ENCODE measurements at regions not wholly inside any gene's neighbourhood (a gene's known extent, or its start where the extent isn't known, plus 50 kb on each side); places are given as distances from the start of the nearest gene placed in this dataset.

DNA sequence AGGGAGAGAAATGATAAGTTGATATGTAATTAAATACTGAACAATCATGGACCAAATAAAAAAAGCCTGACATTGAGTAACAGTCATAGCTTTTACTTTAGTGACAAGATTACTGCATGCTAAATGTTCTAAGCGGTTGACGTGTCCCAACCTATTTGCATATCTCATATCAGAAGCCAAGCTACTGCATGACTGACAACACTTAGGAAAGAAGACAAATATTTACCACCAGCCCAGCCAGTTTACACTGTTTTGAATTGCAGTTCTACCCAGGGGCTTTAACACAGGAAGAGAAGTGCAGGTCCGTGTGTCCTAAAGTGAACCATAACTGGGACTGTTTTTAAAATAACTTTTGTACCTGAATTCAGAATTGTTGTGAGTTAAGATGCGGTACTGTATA, 219.9 kb downstream of the PRDM9 start:
- DNase-seq: no peak
- TF ChIP-seq, protein P1, sequence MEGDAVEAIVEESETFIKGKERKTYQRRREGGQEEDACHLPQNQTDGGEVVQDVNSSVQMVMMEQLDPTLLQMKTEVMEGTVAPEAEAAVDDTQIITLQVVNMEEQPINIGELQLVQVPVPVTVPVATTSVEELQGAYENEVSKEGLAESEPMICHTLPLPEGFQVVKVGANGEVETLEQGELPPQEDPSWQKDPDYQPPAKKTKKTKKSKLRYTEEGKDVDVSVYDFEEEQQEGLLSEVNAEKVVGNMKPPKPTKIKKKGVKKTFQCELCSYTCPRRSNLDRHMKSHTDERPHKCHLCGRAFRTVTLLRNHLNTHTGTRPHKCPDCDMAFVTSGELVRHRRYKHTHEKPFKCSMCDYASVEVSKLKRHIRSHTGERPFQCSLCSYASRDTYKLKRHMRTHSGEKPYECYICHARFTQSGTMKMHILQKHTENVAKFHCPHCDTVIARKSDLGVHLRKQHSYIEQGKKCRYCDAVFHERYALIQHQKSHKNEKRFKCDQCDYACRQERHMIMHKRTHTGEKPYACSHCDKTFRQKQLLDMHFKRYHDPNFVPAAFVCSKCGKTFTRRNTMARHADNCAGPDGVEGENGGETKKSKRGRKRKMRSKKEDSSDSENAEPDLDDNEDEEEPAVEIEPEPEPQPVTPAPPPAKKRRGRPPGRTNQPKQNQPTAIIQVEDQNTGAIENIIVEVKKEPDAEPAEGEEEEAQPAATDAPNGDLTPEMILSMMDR (IDR thresholded peaks at IDR 0.05; ENCODE audit: low read length): no peak
- TF ChIP-seq EZH2 (optimal IDR thresholded peaks at IDR 0.05; ENCODE audit: low read depth, low read length) (no peak), EZH2phosphoT487 (IDR thresholded peaks at IDR 0.05; ENCODE audit: low read length) (no peak)
- Histone ChIP-seq H3F3A (ENCODE audit: insufficient read depth, low read length) (no peaks in the 10 kb centered on the region), H3K4me3 (ENCODE audit: low read length) (no peak overlapping the region), H3K36me3 (replicated peaks; ENCODE audit: insufficient read depth, low read length) (no peaks in the 10 kb centered on the region), H4K20me1 (ENCODE audit: insufficient read depth, low read length) (no peaks in the 10 kb centered on the region), H3K27ac (ENCODE audit: low read length) (no peak overlapping the region), H2AFZ (ENCODE audit: low read length) (no peak overlapping the region), H3K9me3 (replicated peaks; ENCODE audit: insufficient read depth, low read length) (no peaks in the 10 kb centered on the region), H3K79me2 (ENCODE audit: low read length) (no peaks in the 10 kb centered on the region), H3K9me2 (replicated peaks; ENCODE audit: insufficient read depth, low read length) (no peaks in the 10 kb centered on the region), H3K4me2 (ENCODE audit: low read depth, low read length) (no peak overlapping the region), H3K9ac (ENCODE audit: low read length) (no peak overlapping the region), H3K4me1 (ENCODE audit: low read length) (no peaks in the 10 kb centered on the region), H3K27me3 (replicated peaks; ENCODE audit: insufficient read depth, low read length) (no peaks in the 10 kb centered on the region)

GRCh38 chr5:23730023-23730422, 222.6 kb downstream of the PRDM9 start:
- no peak for DNase-seq
- H3K27ac ChIP-seq (ENCODE audit: low read length): no peak overlapping the region
- no peaks in the 10 kb centered on the region for H3K27me3 ChIP-seq (replicated peaks; ENCODE audit: insufficient read depth, low read length)
- H3K9ac ChIP-seq (ENCODE audit: low read length): no peak overlapping the region
- H3K4me1 ChIP-seq (ENCODE audit: low read length): no peaks in the 10 kb centered on the region
- no peaks in the 10 kb centered on the region for H3K9me2 ChIP-seq (replicated peaks; ENCODE audit: insufficient read depth, low read length)
- H4K20me1 ChIP-seq (ENCODE audit: insufficient read depth, low read length): no peaks in the 10 kb centered on the region
- H3F3A ChIP-seq (ENCODE audit: insufficient read depth, low read length): no peaks in the 10 kb centered on the region
- no peak overlapping the region for H3K4me3 ChIP-seq (ENCODE audit: low read length)
- no peaks in the 10 kb centered on the region for H3K9me3 ChIP-seq (replicated peaks; ENCODE audit: insufficient read depth, low read length)
- H3K36me3 ChIP-seq (replicated peaks; ENCODE audit: insufficient read depth, low read length): no peaks in the 10 kb centered on the region
- no peak for TF ChIP-seq EZH2 (optimal IDR thresholded peaks at IDR 0.05; ENCODE audit: low read depth, low read length)
- TF ChIP-seq EZH2phosphoT487 (IDR thresholded peaks at IDR 0.05; ENCODE audit: low read length): no peak
- TF ChIP-seq, protein P1 (IDR thresholded peaks at IDR 0.05; ENCODE audit: low read length): no peak
- H2AFZ ChIP-seq (ENCODE audit: low read length): no peak overlapping the region
- no peaks in the 10 kb centered on the region for H3K79me2 ChIP-seq (ENCODE audit: low read length)
- no peak overlapping the region for H3K4me2 ChIP-seq (ENCODE audit: low read depth, low read length)

GRCh38 chr5:23740029-23740428, 232.6 kb downstream of the PRDM9 start:
- H3K79me2 ChIP-seq (ENCODE audit: low read length): no peaks in the 10 kb centered on the region
- H3F3A ChIP-seq (ENCODE audit: insufficient read depth, low read length): no peaks in the 10 kb centered on the region
- no peaks in the 10 kb centered on the region for H3K4me1 ChIP-seq (ENCODE audit: low read length)
- H3K27ac ChIP-seq (ENCODE audit: low read length): no peak overlapping the region
- no peaks in the 10 kb centered on the region for H3K27me3 ChIP-seq (replicated peaks; ENCODE audit: insufficient read depth, low read length)
- TF ChIP-seq, protein P1 (IDR thresholded peaks at IDR 0.05; ENCODE audit: low read length): no peak
- TF ChIP-seq EZH2phosphoT487 (IDR thresholded peaks at IDR 0.05; ENCODE audit: low read length) (no peak), EZH2 (optimal IDR thresholded peaks at IDR 0.05; ENCODE audit: low read depth, low read length) (no peak)
- no peak overlapping the region for H3K9ac ChIP-seq (ENCODE audit: low read length)
- no peak for DNase-seq
- no peaks in the 10 kb centered on the region for H4K20me1 ChIP-seq (ENCODE audit: insufficient read depth, low read length)
- no peaks in the 10 kb centered on the region for H3K36me3 ChIP-seq (replicated peaks; ENCODE audit: insufficient read depth, low read length)
- H2AFZ ChIP-seq (ENCODE audit: low read length): no peak overlapping the region
- H3K4me3 ChIP-seq (ENCODE audit: low read length): no peak overlapping the region
- H3K4me2 ChIP-seq (ENCODE audit: low read depth, low read length): no peak overlapping the region
- H3K9me2 ChIP-seq (replicated peaks; ENCODE audit: insufficient read depth, low read length): no peaks in the 10 kb centered on the region
- H3K9me3 ChIP-seq (replicated peaks; ENCODE audit: insufficient read depth, low read length): no peaks in the 10 kb centered on the region

Data from MM.1S (cell line).